ENCODE measurements at regions not wholly inside any gene's neighbourhood (a gene's known extent, or its start where the extent isn't known, plus 50 kb on each side); places are given as distances from the start of the nearest gene placed in this dataset.

- DNase-seq (ENCODE audit: low read depth) = no peak
These were observed 94.3 kb downstream of the SOCS6 start for GRCh38 chr18:70382992-70383717.

DNA sequence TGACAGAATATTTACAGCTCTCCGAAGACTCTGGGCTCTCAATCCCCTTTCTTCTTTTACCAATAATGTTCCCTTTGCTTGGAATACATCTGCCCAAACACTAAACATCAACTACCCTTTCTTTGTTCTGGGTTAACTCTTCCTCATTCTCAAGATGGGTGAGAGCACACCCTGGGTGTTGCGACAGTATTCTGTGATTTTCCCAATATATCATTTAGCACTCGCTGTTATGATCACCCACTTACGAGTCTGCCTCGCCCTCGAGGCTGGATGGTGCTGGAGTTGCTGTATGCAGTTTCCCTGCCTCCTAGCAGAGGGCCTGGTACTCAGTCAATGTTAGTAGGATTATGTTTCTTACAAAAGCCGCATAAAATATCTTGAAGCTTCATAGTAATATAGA lies 93.2 kb downstream of the SOCS6 start:
- no peak for DNase-seq (ENCODE audit: low read depth)

GRCh38 chr18:70380915-70381896 lies 92.4 kb downstream of the SOCS6 start:
- DNase-seq (ENCODE audit: low read depth) = no peak
